GM21526 (cell line): ENCODE measurements at regions not wholly inside any gene's neighbourhood (a gene's known extent, or its start where the extent isn't known, plus 50 kb on each side); places are given as distances from the start of the nearest gene placed in this dataset.
"Not testable (repeated sequence)": the region's sequence is repeated elsewhere in the genome, so short reads cannot be mapped to it uniquely, and the experiment has no call there.

Source experiments
- ATAC-seq: cut with Tn5 transposase; IDR thresholded peaks from one replicate; pipeline ENCODE4 v1.9.1; 2021; ENCODE audit warnings: moderate library complexity; ENCODE audit not compliant: unreplicated experiment, low FRiP score

GRCh38 chr6:119848696-119849095 is 499.1 kb upstream of the MAN1A1 start:
- ATAC-seq: no peak

GRCh38 chr6:119845161-119845560 is 495.6 kb upstream of the MAN1A1 start:
- ATAC-seq: no peak

- ATAC-seq: no peak
Observed at GRCh38 chr6:119844387-119844786, 494.8 kb upstream of the MAN1A1 start.

GRCh38 chr6:119842191-119842590 is 492.6 kb upstream of the MAN1A1 start:
- ATAC-seq: no peak

GRCh38 chr6:119838043-119838442 is 488.5 kb upstream of the MAN1A1 start:
- no peak for ATAC-seq

GRCh38 chr6:119834418-119834817 is 484.9 kb upstream of the MAN1A1 start:
- no peak for ATAC-seq

- ATAC-seq: no peak
Observed at GRCh38 chr6:119832411-119832810, 482.9 kb upstream of the MAN1A1 start.

- no peak for ATAC-seq
Observed at GRCh38 chr6:119830494-119831295, 481.1 kb upstream of the MAN1A1 start.

GRCh38 chr6:119830069-119830468 is 480.5 kb upstream of the MAN1A1 start:
- no peak for ATAC-seq

- not testable (repeated sequence) for ATAC-seq
Observed at GRCh38 chr6:119829499-119829898, 479.9 kb upstream of the MAN1A1 start.

- no peak for ATAC-seq
Observed at GRCh38 chr6:119829006-119829405, 479.4 kb upstream of the MAN1A1 start.

GRCh38 chr6:119821380-119821779 is 471.8 kb upstream of the MAN1A1 start:
- no peak for ATAC-seq

- no peak for ATAC-seq
Observed at GRCh38 chr6:119818876-119819275, 469.3 kb upstream of the MAN1A1 start.

- ATAC-seq: no peak
Observed at GRCh38 chr6:119814609-119815400, 465.2 kb upstream of the MAN1A1 start.

- no peak for ATAC-seq
Observed at GRCh38 chr6:119802464-119802863, 452.9 kb upstream of the MAN1A1 start.

- no peak for ATAC-seq
Observed at GRCh38 chr6:119801056-119801455, 451.5 kb upstream of the MAN1A1 start.

- ATAC-seq: no peak
Observed at GRCh38 chr6:119800526-119800925, 451.0 kb upstream of the MAN1A1 start.

GRCh38 chr6:119799596-119800509 is 450.3 kb upstream of the MAN1A1 start:
- ATAC-seq: no peak

GRCh38 chr6:119791736-119792135 is 442.2 kb upstream of the MAN1A1 start:
- no peak for ATAC-seq

GRCh38 chr6:119781365-119781764 is 431.8 kb upstream of the MAN1A1 start:
- ATAC-seq: no peak

- no peak for ATAC-seq
Observed at GRCh38 chr6:119768201-119768600, 418.6 kb upstream of the MAN1A1 start.
